ENCODE measurements at regions not wholly inside any gene's neighbourhood (a gene's known extent, or its start where the extent isn't known, plus 50 kb on each side); places are given as distances from the start of the nearest gene placed in this dataset.
"Not testable (repeated sequence)": the region's sequence is repeated elsewhere in the genome, so short reads cannot be mapped to it uniquely, and the experiment has no call there.

DNA sequence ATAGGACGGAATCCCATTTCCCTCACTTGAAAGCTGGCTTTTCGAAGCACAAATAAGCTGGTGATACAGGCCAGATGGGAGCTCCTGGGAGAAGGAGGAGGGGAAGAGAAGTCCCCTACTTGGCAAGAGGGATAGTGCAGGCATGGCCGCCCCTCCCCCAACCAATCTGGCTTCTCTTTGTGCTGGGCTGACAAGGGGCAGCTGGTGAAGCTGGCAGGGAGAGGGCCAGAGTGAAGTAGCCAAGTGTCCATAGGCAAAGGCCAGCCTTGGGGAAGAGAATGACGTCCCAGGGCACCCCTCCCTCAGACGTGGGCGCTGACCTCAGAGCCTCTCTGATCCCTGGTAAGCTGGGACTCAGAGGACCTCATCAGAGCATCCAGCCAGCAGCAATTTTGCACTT is 78.7 kb upstream of the GRAMD1B start:
- no peak overlapping the region for H3K4me3 Mint-ChIP-seq
- Histone ChIP-seq H3K9ac (ENCODE audit: extremely low read depth, low read length, poor library complexity, severe bottlenecking) (no peak overlapping the region), H3K36me3 (ENCODE audit: control insufficient read depth, insufficient read depth, low read length) (no peaks in the 10 kb centered on the region), H3K4me1 (ENCODE audit: control insufficient read depth, insufficient read depth, low read length) (peaks cover 8% of the 10 kb centered on the region), H3K4me3 (ENCODE audit: low read length) (no peak overlapping the region), H3K27ac (ENCODE audit: low read depth, low read length) (peak overlapping the region; percentile 58), H3K27me3 (ENCODE audit: control insufficient read depth, insufficient read depth, low read length, poor library complexity, severe bottlenecking) (peaks cover 2% of the 10 kb centered on the region), H3K9me3 (ENCODE audit: control insufficient read depth, low read length) (no peaks in the 10 kb centered on the region)
- H3K4me1 Mint-ChIP-seq = peaks cover 13% of the 10 kb centered on the region
- 75 to 79% methylated on average over 5 to 6 of the region's 6 CpGs for WGBS, 2 experiments (ENCODE audit: insufficient coverage in 1 of 2, insufficient read length in 1 of 2)
- no peaks in the 10 kb centered on the region for H3K36me3 Mint-ChIP-seq (ENCODE audit: low read depth)
- DNase-seq = peak; percentile 76
- no peak overlapping the region for H3K27ac Mint-ChIP-seq
- TF ChIP-seq, protein P1, sequence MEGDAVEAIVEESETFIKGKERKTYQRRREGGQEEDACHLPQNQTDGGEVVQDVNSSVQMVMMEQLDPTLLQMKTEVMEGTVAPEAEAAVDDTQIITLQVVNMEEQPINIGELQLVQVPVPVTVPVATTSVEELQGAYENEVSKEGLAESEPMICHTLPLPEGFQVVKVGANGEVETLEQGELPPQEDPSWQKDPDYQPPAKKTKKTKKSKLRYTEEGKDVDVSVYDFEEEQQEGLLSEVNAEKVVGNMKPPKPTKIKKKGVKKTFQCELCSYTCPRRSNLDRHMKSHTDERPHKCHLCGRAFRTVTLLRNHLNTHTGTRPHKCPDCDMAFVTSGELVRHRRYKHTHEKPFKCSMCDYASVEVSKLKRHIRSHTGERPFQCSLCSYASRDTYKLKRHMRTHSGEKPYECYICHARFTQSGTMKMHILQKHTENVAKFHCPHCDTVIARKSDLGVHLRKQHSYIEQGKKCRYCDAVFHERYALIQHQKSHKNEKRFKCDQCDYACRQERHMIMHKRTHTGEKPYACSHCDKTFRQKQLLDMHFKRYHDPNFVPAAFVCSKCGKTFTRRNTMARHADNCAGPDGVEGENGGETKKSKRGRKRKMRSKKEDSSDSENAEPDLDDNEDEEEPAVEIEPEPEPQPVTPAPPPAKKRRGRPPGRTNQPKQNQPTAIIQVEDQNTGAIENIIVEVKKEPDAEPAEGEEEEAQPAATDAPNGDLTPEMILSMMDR (conservative IDR thresholded peaks at IDR 0.05) = no peak
- H3K27me3 Mint-ChIP-seq (ENCODE audit: insufficient read depth) = peaks cover 38% of the 10 kb centered on the region
- H3K9me3 Mint-ChIP-seq = peaks cover 11% of the 10 kb centered on the region

DNA sequence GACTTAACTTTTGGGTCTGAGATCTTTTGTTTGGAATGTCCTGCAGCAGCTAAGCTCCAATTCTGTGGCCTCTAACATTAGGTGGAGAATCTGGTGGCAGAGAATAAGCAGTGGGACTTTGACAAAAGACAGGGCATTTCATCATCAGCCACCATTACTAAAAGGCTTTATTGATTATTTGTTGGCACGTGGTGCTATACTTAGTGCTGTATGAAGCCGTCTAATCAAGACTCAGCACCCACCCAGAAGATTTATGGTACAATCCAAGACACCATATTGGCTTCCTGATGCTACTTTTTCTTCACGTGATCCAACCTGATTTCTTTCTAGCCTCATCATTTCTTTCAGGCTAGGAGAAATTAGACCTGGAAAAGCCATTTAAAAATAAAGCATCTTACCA is 80.7 kb upstream of the GRAMD1B start:
- TF ChIP-seq, protein P1 (conservative IDR thresholded peaks at IDR 0.05) = no peak
- no peaks in the 10 kb centered on the region for H3K9me3 ChIP-seq (ENCODE audit: control insufficient read depth, low read length)
- H3K36me3 ChIP-seq (ENCODE audit: control insufficient read depth, insufficient read depth, low read length) = no peaks in the 10 kb centered on the region
- no peak overlapping the region for H3K27ac ChIP-seq (ENCODE audit: low read depth, low read length)
- Mint-ChIP-seq H3K9me3 (peaks cover 11% of the 10 kb centered on the region), H3K27me3 (ENCODE audit: insufficient read depth) (peaks cover 22% of the 10 kb centered on the region), H3K4me3 (no peak overlapping the region), H3K36me3 (ENCODE audit: low read depth) (no peaks in the 10 kb centered on the region), H3K27ac (no peak overlapping the region), H3K4me1 (peaks cover 13% of the 10 kb centered on the region)
- no peak for DNase-seq
- peaks cover 8% of the 10 kb centered on the region for H3K4me1 ChIP-seq (ENCODE audit: control insufficient read depth, insufficient read depth, low read length)
- 94% methylated on average over 3 of the region's 3 CpGs; no CpG with 5 or more reads in 1 of the 2 experiments for WGBS, 2 experiments (ENCODE audit: insufficient coverage in 1 of 2, insufficient read length in 1 of 2)
- H3K4me3 ChIP-seq (ENCODE audit: low read length) = no peak overlapping the region
- H3K27me3 ChIP-seq (ENCODE audit: control insufficient read depth, insufficient read depth, low read length, poor library complexity, severe bottlenecking) = no peaks in the 10 kb centered on the region
- H3K9ac ChIP-seq (ENCODE audit: extremely low read depth, low read length, poor library complexity, severe bottlenecking) = no peak overlapping the region

DNA sequence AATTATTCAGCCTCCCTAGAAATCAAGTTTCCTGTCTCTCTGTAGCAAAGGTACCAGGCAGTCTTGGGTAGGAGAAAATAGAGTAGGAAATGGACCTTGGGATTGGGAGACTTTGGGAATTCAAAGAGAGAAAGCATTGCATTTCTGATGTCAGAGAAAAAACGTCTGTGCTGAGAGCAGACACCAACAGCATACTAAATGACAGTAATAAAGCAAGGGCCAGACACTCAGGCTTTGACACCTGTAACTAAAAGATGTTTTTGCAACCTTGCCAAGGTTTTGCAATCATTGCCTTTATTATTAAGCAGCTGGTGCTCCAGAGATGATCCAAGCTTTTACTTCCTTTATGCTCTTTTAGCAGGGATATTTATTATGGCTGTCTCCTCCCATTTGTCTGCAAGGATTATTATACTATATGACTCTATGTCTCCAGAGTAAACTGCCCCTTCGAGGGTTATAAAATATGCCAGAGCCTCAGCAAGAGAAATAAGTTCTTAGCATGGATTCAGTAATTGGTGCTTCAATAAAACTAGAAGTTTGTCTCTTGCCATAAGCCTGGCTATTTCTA is 85.2 kb upstream of the GRAMD1B start:
- Histone ChIP-seq H3K27me3 (ENCODE audit: control insufficient read depth, insufficient read depth, low read length, poor library complexity, severe bottlenecking) (no peaks in the 10 kb centered on the region), H3K9ac (ENCODE audit: extremely low read depth, low read length, poor library complexity, severe bottlenecking) (no peak overlapping the region), H3K4me3 (ENCODE audit: low read length) (no peak overlapping the region), H3K36me3 (ENCODE audit: control insufficient read depth, insufficient read depth, low read length) (no peaks in the 10 kb centered on the region), H3K4me1 (ENCODE audit: control insufficient read depth, insufficient read depth, low read length) (no peaks in the 10 kb centered on the region), H3K27ac (ENCODE audit: low read depth, low read length) (no peak overlapping the region), H3K9me3 (ENCODE audit: control insufficient read depth, low read length) (no peaks in the 10 kb centered on the region)
- Mint-ChIP-seq H3K4me1 (no peaks in the 10 kb centered on the region), H3K27me3 (ENCODE audit: insufficient read depth) (peaks cover 7% of the 10 kb centered on the region), H3K4me3 (no peak overlapping the region), H3K36me3 (ENCODE audit: low read depth) (no peaks in the 10 kb centered on the region), H3K27ac (no peak overlapping the region), H3K9me3 (peaks cover 11% of the 10 kb centered on the region)
- TF ChIP-seq, protein P1 (conservative IDR thresholded peaks at IDR 0.05) = no peak
- DNase-seq = no peak
- 44 to 71% methylated on average over 1 to 2 of the region's 2 CpGs for WGBS, 2 experiments (ENCODE audit: insufficient coverage in 1 of 2, insufficient read length in 1 of 2)

DNA sequence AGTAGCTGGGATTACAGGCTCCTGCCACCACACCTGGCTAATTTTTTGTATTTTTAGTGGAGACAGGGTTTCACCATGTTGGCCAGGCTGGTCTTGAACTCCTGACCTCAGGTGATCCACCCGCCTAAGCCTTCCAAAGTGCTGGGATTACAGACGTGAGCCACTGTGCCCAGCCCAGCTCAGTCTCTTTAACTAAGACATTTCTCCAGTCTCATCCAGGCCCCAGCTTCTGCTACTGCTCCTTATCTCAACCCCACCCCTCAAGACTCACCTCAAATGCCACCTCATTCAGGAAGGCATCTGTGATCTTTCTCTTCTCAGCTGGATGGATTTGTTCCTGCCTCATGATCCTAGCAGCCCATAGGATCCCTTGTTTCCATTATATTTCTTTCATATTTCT is 85.9 kb upstream of the GRAMD1B start:
- H3K4me1 Mint-ChIP-seq; DNase-seq; H3K27me3 Mint-ChIP-seq (ENCODE audit: insufficient read depth); H3K27ac ChIP-seq (ENCODE audit: low read depth, low read length); H3K27ac Mint-ChIP-seq; H3K9me3 ChIP-seq (ENCODE audit: control insufficient read depth, low read length); H3K36me3 ChIP-seq (ENCODE audit: control insufficient read depth, insufficient read depth, low read length); H3K4me3 Mint-ChIP-seq; H3K36me3 Mint-ChIP-seq (ENCODE audit: low read depth); H3K27me3 ChIP-seq (ENCODE audit: control insufficient read depth, insufficient read depth, low read length, poor library complexity, severe bottlenecking); H3K9ac ChIP-seq (ENCODE audit: extremely low read depth, low read length, poor library complexity, severe bottlenecking); H3K4me1 ChIP-seq (ENCODE audit: control insufficient read depth, insufficient read depth, low read length); H3K4me3 ChIP-seq (ENCODE audit: low read length): not testable (repeated sequence)
- peaks cover 11% of the 10 kb centered on the region for H3K9me3 Mint-ChIP-seq
- 75 to 88% methylated on average over 2 of the region's 2 CpGs for WGBS, 2 experiments (ENCODE audit: insufficient coverage in 1 of 2, insufficient read length in 1 of 2)

Measured in endodermal cell (in vitro differentiated cells).